SH-SY5Y (cell line): ENCODE measurements at regions not wholly inside any gene's neighbourhood (a gene's known extent, or its start where the extent isn't known, plus 50 kb on each side); places are given as distances from the start of the nearest gene placed in this dataset.

Experiments
- GATA2 ChIP-seq: IDR thresholded peaks from 2 replicates; pipeline ENCODE4 v1.6.1; 2011; ENCODE audit warnings: mild to moderate bottlenecking, low read depth, low read length
- GATA3 ChIP-seq: IDR thresholded peaks from 2 replicates; pipeline ENCODE4 v1.6.1; 2011; ENCODE audit warnings: low read depth, mild to moderate bottlenecking, low read length, moderate library complexity

- TF ChIP-seq GATA2 (no peak), GATA3 (no peak)
Observed at GRCh38 chr6:141443668-141444289, 688.9 kb upstream of the GJE1 start.
